ENCODE measurements at regions not wholly inside any gene's neighbourhood (a gene's known extent, or its start where the extent isn't known, plus 50 kb on each side); places are given as distances from the start of the nearest gene placed in this dataset.

- H3K4me1 ChIP-seq (replicated peaks), result no peaks in the 10 kb centered on the region
- no peak for DNase-seq (ENCODE audit: low spot score)
- TF ChIP-seq CTCF (IDR thresholded peaks at IDR 0.05) (no peak), POLR2AphosphoS5 (IDR thresholded peaks at IDR 0.05) (no peak), POLR2A (IDR thresholded peaks at IDR 0.05) (no peak)
- 19% methylated on average over 4 of the region's 4 CpGs for WGBS
- intact Hi-C loops (cut with DNase I), result no loop called here
- no peak overlapping the region for H3K4me3 ChIP-seq
- no peaks in the 10 kb centered on the region for H3K36me3 ChIP-seq
- no peaks in the 10 kb centered on the region for H3K9me3 ChIP-seq
- H3K27ac ChIP-seq, result no peak overlapping the region
- H3K27me3 ChIP-seq (replicated peaks; ENCODE audit: insufficient read depth), result no peaks in the 10 kb centered on the region
These were observed 76.1 kb upstream of the TFAP2D start for GRCh38 chr6:50637267-50637666.

- no peak for TF ChIP-seq CTCF (IDR thresholded peaks at IDR 0.05)
- no peak for TF ChIP-seq POLR2AphosphoS5 (IDR thresholded peaks at IDR 0.05)
- no peak for TF ChIP-seq POLR2A (IDR thresholded peaks at IDR 0.05)
- H3K27ac ChIP-seq, result no peak overlapping the region
- no peaks in the 10 kb centered on the region for H3K36me3 ChIP-seq
- intact Hi-C loops (cut with DNase I), result no loop called here
- no peak overlapping the region for H3K4me3 ChIP-seq
- WGBS, result 95% methylated on average over 2 of the region's 2 CpGs
- H3K9me3 ChIP-seq, result no peaks in the 10 kb centered on the region
- H3K4me1 ChIP-seq (replicated peaks), result no peaks in the 10 kb centered on the region
- no peak for DNase-seq (ENCODE audit: low spot score)
- no peaks in the 10 kb centered on the region for H3K27me3 ChIP-seq (replicated peaks; ENCODE audit: insufficient read depth)
These were observed 64.2 kb upstream of the TFAP2D start for GRCh38 chr6:50649086-50649485.

- Histone ChIP-seq H3K4me1 (replicated peaks) (no peaks in the 10 kb centered on the region), H3K4me3 (no peak overlapping the region), H3K9me3 (no peaks in the 10 kb centered on the region), H3K27ac (no peak overlapping the region), H3K36me3 (no peaks in the 10 kb centered on the region), H3K27me3 (replicated peaks; ENCODE audit: insufficient read depth) (no peaks in the 10 kb centered on the region)
- TF ChIP-seq POLR2A (IDR thresholded peaks at IDR 0.05) (no peak), CTCF (IDR thresholded peaks at IDR 0.05) (no peak), POLR2AphosphoS5 (IDR thresholded peaks at IDR 0.05) (no peak)
- intact Hi-C loops (cut with DNase I), result no loop called here
- 66% methylated on average over 3 of the region's 3 CpGs for WGBS
- no peak for DNase-seq (ENCODE audit: low spot score)
These were observed 60.1 kb upstream of the TFAP2D start for GRCh38 chr6:50653253-50653652.

GRCh38 chr6:50654155-50654554, 59.2 kb upstream of the TFAP2D start:
- Histone ChIP-seq H3K9me3 (no peaks in the 10 kb centered on the region), H3K36me3 (no peaks in the 10 kb centered on the region), H3K27ac (no peak overlapping the region), H3K27me3 (replicated peaks; ENCODE audit: insufficient read depth) (no peaks in the 10 kb centered on the region), H3K4me3 (no peak overlapping the region), H3K4me1 (replicated peaks) (no peaks in the 10 kb centered on the region)
- no peak for DNase-seq (ENCODE audit: low spot score)
- intact Hi-C loops (cut with DNase I), result no loop called here
- WGBS, result 60% methylated on average over 2 of the region's 2 CpGs
- TF ChIP-seq POLR2AphosphoS5 (IDR thresholded peaks at IDR 0.05), result no peak
- no peak for TF ChIP-seq CTCF (IDR thresholded peaks at IDR 0.05)
- TF ChIP-seq POLR2A (IDR thresholded peaks at IDR 0.05), result no peak

- Histone ChIP-seq H3K27me3 (replicated peaks; ENCODE audit: insufficient read depth) (no peaks in the 10 kb centered on the region), H3K4me3 (no peak overlapping the region), H3K4me1 (replicated peaks) (no peaks in the 10 kb centered on the region), H3K36me3 (no peaks in the 10 kb centered on the region), H3K27ac (no peak overlapping the region), H3K9me3 (no peaks in the 10 kb centered on the region)
- TF ChIP-seq CTCF (IDR thresholded peaks at IDR 0.05) (peak in 3 of 4 experiments; percentile 23 to 43 (median 29)), POLR2AphosphoS5 (IDR thresholded peaks at IDR 0.05) (no peak)
- intact Hi-C loops (cut with DNase I), result no loop called here
- WGBS, result 48% methylated on average over 4 of the region's 4 CpGs
- DNase-seq (ENCODE audit: low spot score), result no peak
These were observed 57.4 kb upstream of the TFAP2D start for GRCh38 chr6:50655848-50656453.
